ENCODE measurements at regions not wholly inside any gene's neighbourhood (a gene's known extent, or its start where the extent isn't known, plus 50 kb on each side); places are given as distances from the start of the nearest gene placed in this dataset.

DNA sequence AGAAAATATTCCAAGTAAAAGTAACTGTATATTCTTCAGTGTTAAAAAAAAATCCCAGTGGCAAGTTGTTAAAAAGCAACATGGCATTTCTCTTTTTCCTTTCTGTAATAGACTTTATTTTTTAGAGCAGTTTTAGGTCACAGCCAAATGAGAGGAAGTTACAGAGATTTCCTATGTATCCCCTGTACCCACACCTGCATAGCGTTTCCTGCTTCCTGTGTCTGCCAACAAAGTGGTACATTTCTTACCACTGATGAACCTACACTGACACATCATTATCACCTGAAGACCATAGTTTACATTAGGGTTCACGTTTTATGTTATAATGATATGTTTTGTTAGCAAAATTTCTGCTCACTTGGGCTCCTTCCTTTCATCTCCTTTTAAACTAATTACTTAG is 124.7 kb downstream of the GPAT3 start:
- no peaks in the 10 kb centered on the region for H3K4me1 ChIP-seq (ENCODE audit: control insufficient read depth in 2 of 3, insufficient read depth in 2 of 3, low read depth in 1 of 3, low read length in 3 of 3)
- no peak for TF ChIP-seq CTCF (IDR thresholded peaks at IDR 0.05; ENCODE audit: borderline replicate concordance, extremely low read depth, insufficient read depth)
- FAIRE-seq (no peak), DNase-seq (no peak)
- H3K9ac ChIP-seq (ENCODE audit: low read length in 3 of 3): no peak overlapping the region
- H3K27me3 ChIP-seq (ENCODE audit: control insufficient read depth, insufficient read depth, low read length): no peaks in the 10 kb centered on the region
- H3K27ac ChIP-seq (ENCODE audit: low read depth in 2 of 2, low read length in 2 of 2): no peak overlapping the region
- no peaks in the 10 kb centered on the region for H3K36me3 ChIP-seq (ENCODE audit: control insufficient read depth in 2 of 3, insufficient read depth in 3 of 3, low read length in 3 of 3)
- intact Hi-C loops (cut with DNase I): no loop called here
- no peak overlapping the region for H3K4me3 ChIP-seq (ENCODE audit: low read length in 3 of 3)
- no peaks in the 10 kb centered on the region for H3K9me3 ChIP-seq (ENCODE audit: control insufficient read depth in 2 of 3, insufficient read depth in 1 of 3, low read length in 3 of 3)

DNA sequence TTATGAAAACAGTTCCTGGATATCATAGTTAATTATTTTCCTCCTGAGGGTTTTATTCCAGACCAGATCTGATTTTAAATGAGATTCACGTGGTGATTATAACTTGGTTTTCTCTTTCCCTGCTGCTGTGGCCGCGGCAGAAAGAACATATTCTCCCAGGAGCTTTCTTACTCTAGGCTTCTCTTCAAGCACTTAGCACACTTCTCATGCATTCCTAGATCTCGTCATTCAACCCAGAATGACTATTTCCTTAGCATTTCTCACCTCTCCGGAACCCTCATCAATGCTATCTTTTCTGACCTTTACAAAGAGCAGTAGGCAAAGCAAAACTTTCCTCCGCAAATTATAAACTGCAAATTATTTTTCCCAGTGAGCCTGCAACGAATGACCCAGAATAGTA is 122.9 kb downstream of the GPAT3 start:
- no peak for DNase-seq
- Histone ChIP-seq H3K4me3 (ENCODE audit: low read length in 3 of 3) (no peak overlapping the region), H3K27me3 (ENCODE audit: control insufficient read depth, insufficient read depth, low read length) (no peaks in the 10 kb centered on the region), H3K9me3 (ENCODE audit: control insufficient read depth in 2 of 3, insufficient read depth in 1 of 3, low read length in 3 of 3) (no peaks in the 10 kb centered on the region), H3K4me1 (ENCODE audit: control insufficient read depth in 2 of 3, insufficient read depth in 2 of 3, low read depth in 1 of 3, low read length in 3 of 3) (no peaks in the 10 kb centered on the region), H3K36me3 (ENCODE audit: control insufficient read depth in 2 of 3, insufficient read depth in 3 of 3, low read length in 3 of 3) (no peaks in the 10 kb centered on the region), H3K9ac (ENCODE audit: low read length in 3 of 3) (no peak overlapping the region), H3K27ac (ENCODE audit: low read depth in 2 of 2, low read length in 2 of 2) (no peak overlapping the region)
- no peak for FAIRE-seq
- no peak for TF ChIP-seq CTCF (IDR thresholded peaks at IDR 0.05; ENCODE audit: borderline replicate concordance, extremely low read depth, insufficient read depth)
- intact Hi-C loops (cut with DNase I): no loop called here

- no peaks in the 10 kb centered on the region for H3K9me3 ChIP-seq (ENCODE audit: control insufficient read depth in 2 of 3, insufficient read depth in 1 of 3, low read length in 3 of 3)
- FAIRE-seq: no peak
- DNase-seq: no peak
- H3K36me3 ChIP-seq (ENCODE audit: control insufficient read depth in 2 of 3, insufficient read depth in 3 of 3, low read length in 3 of 3): no peaks in the 10 kb centered on the region
- no peaks in the 10 kb centered on the region for H3K4me1 ChIP-seq (ENCODE audit: control insufficient read depth in 2 of 3, insufficient read depth in 2 of 3, low read depth in 1 of 3, low read length in 3 of 3)
- intact Hi-C loops (cut with DNase I): no loop called here
- H3K4me3 ChIP-seq (ENCODE audit: low read length in 3 of 3): no peak overlapping the region
- H3K9ac ChIP-seq (ENCODE audit: low read length in 3 of 3): no peak overlapping the region
- H3K27me3 ChIP-seq (ENCODE audit: control insufficient read depth, insufficient read depth, low read length): no peaks in the 10 kb centered on the region
- H3K27ac ChIP-seq (ENCODE audit: low read depth in 2 of 2, low read length in 2 of 2): no peak overlapping the region
- no peak for TF ChIP-seq CTCF (IDR thresholded peaks at IDR 0.05; ENCODE audit: borderline replicate concordance, extremely low read depth, insufficient read depth)
Observed at GRCh38 chr4:83657336-83657735, 121.4 kb downstream of the GPAT3 start.
